WTC11 (cell line): ENCODE measurements at regions not wholly inside any gene's neighbourhood (a gene's known extent, or its start where the extent isn't known, plus 50 kb on each side); places are given as distances from the start of the nearest gene placed in this dataset.

Experiments used
- ATAC-seq: fragments of 200-7000 bp; cut with Tn5 transposase; 2 replicates; pipeline ENCODE4 v1.10.0; 2021; ENCODE audit warnings: mild to moderate bottlenecking, moderate library complexity
- CTCF ChIA-PET: fragments of 300-600 bp; sonication (Branson Sonifier 250); formaldehyde crosslinking; loops from one replicate; lab custom pipeline; 2021; ENCODE audit warnings: antibody characterized with exemption; lab: Charles Lee
- POLR2A ChIA-PET: fragments of 350-600 bp; sonication (Branson Sonifier 250); formaldehyde crosslinking; loops from one replicate; lab custom pipeline; 2021; ENCODE audit warnings: antibody characterized with exemption; lab: Charles Lee
- DNase-seq: peaks from one replicate; pipeline ENCODE4 v3.0.0; 2021; ENCODE audit warnings: low spot score
- H3K27ac Mint-ChIP-seq: 2 replicates; pipeline ENCODE4 v1.8.0; 2021; ENCODE audit warnings: mixed read lengths
- H3K27me3 Mint-ChIP-seq: 2 replicates; pipeline ENCODE4 v1.8.0; 2021; ENCODE audit warnings: low read depth, mild to moderate bottlenecking, moderate library complexity, mixed read lengths
- H3K36me3 Mint-ChIP-seq: 2 replicates; pipeline ENCODE4 v1.8.0; 2021; ENCODE audit warnings: mixed read lengths
- H3K4me1 Mint-ChIP-seq: 2 replicates; pipeline ENCODE4 v1.8.0; 2022; ENCODE audit warnings: mixed read lengths
- H3K4me3 Mint-ChIP-seq: 2 replicates; pipeline ENCODE4 v1.8.0; 2021; ENCODE audit warnings: mild to moderate bottlenecking, moderate library complexity, mixed read lengths
- H3K9me3 Mint-ChIP-seq: 2 replicates; pipeline ENCODE4 v1.8.0; 2021; ENCODE audit warnings: mixed read lengths
- AFF4 ChIP-seq: sonication (generic); formaldehyde crosslinking; IDR thresholded peaks from 2 replicates; pipeline ENCODE4 v1.8.1; 2023; ENCODE audit warnings: mild to moderate bottlenecking, missing genetic modification reagents, borderline replicate concordance
- ATF3 ChIP-seq: sonication (generic); formaldehyde crosslinking; conservative IDR thresholded peaks from 2 replicates; pipeline ENCODE4 v1.8.1; 2022; ENCODE audit warnings: mild to moderate bottlenecking, missing genetic modification reagents
- E2F1 ChIP-seq: sonication (generic); formaldehyde crosslinking; IDR thresholded peaks from 2 replicates; pipeline ENCODE4 v1.8.0; 2022; ENCODE audit warnings: mild to moderate bottlenecking, missing genetic modification reagents
- EMX1 ChIP-seq: fragments of 250-450 bp; sonication (Bioruptor Pico); IDR thresholded peaks from 2 replicates; pipeline ENCODE4 v1.8.0; 2021; ENCODE audit warnings: mild to moderate bottlenecking
- ESRRA ChIP-seq: sonication (generic); formaldehyde crosslinking; IDR thresholded peaks from 2 replicates; pipeline ENCODE4 v1.8.1; 2022; ENCODE audit warnings: mild to moderate bottlenecking, missing genetic modification reagents, borderline replicate concordance
- FOXJ3 ChIP-seq: sonication (generic); formaldehyde crosslinking; IDR thresholded peaks from 2 replicates; pipeline ENCODE4 v1.9.0; 2021; ENCODE audit warnings: missing genetic modification reagents, mild to moderate bottlenecking, borderline replicate concordance
- GTF2I ChIP-seq: fragments of 250-450 bp; sonication (Bioruptor Pico); conservative IDR thresholded peaks from 2 replicates; pipeline ENCODE4 v1.4.0; 2021; ENCODE audit warnings: mild to moderate bottlenecking
- NFATC4 ChIP-seq: fragments of 250-450 bp; sonication (Bioruptor Pico); IDR thresholded peaks from 2 replicates; pipeline ENCODE4 v1.9.0; 2021; ENCODE audit warnings: mild to moderate bottlenecking
- NFYB ChIP-seq: sonication (generic); formaldehyde crosslinking; conservative IDR thresholded peaks from 2 replicates; pipeline ENCODE4 v1.8.0; 2022; ENCODE audit warnings: low read depth, missing genetic modification reagents
- NR3C1 ChIP-seq: sonication (generic); formaldehyde crosslinking; conservative IDR thresholded peaks from 2 replicates; pipeline ENCODE4 v1.8.1; 2023; ENCODE audit warnings: low read depth, mild to moderate bottlenecking, missing genetic modification reagents
- PRDM15 ChIP-seq: sonication (generic); formaldehyde crosslinking; IDR thresholded peaks from 2 replicates; pipeline ENCODE4 v1.8.0; 2022; ENCODE audit warnings: missing genetic modification reagents
- PREB ChIP-seq: sonication (generic); formaldehyde crosslinking; IDR thresholded peaks from 2 replicates; pipeline ENCODE4 v1.8.1; 2022; ENCODE audit warnings: mild to moderate bottlenecking, missing genetic modification reagents, moderate library complexity, borderline replicate concordance
- USF1 ChIP-seq: sonication (generic); formaldehyde crosslinking; IDR thresholded peaks from 2 replicates; pipeline ENCODE4 v1.8.0; 2022; ENCODE audit warnings: mild to moderate bottlenecking, missing genetic modification reagents
- ZNF281 ChIP-seq: sonication (generic); formaldehyde crosslinking; IDR thresholded peaks from 2 replicates; pipeline ENCODE4 v1.8.0; 2023; ENCODE audit warnings: mild to moderate bottlenecking, missing genetic modification reagents
- ZNF396 ChIP-seq: fragments of 250-450 bp; sonication (Bioruptor Pico); IDR thresholded peaks from 2 replicates; pipeline ENCODE4 v1.8.0; 2021; ENCODE audit warnings: mild to moderate bottlenecking, moderate library complexity, borderline replicate concordance
- ZNF532 ChIP-seq: fragments of 250-450 bp; sonication (Bioruptor Pico); IDR thresholded peaks from 2 replicates; pipeline ENCODE4 v1.9.0; 2021; ENCODE audit warnings: mild to moderate bottlenecking, borderline replicate concordance

GRCh38 chr14:39726563-39726962 is 294.3 kb upstream of the FBXO33 start:
- Mint-ChIP-seq H3K9me3 (peaks cover 20% of the 10 kb centered on the region), H3K27ac (no peak overlapping the region), H3K27me3 (no peaks in the 10 kb centered on the region), H3K4me3 (no peak overlapping the region), H3K36me3 (peaks cover 2% of the 10 kb centered on the region; the same call in 1 of the 2 replicates), H3K4me1 (no peaks in the 10 kb centered on the region)
- ChIA-PET CTCF (interaction anchor here (1.2 kb wide), 1 partner anchor 44 kb away, joined by 3 read pairs; no protein-coding TSS in a partner anchor), POLR2A (no interaction called here)
- DNase-seq (no peak), ATAC-seq (no peak)
- TF ChIP-seq ESRRA, result no peak
- no peak for TF ChIP-seq E2F1
- TF ChIP-seq PREB, result no peak
- TF ChIP-seq NR3C1 (CRISPR knock-in tag), result no peak
- TF ChIP-seq NFATC4 (CRISPR knock-in tag), result no peak
- TF ChIP-seq GTF2I, result no peak
- TF ChIP-seq PRDM15 (CRISPR knock-in tag), result no peak
- no peak for TF ChIP-seq ZNF281 (CRISPR knock-in tag)
- no peak for TF ChIP-seq EMX1 (CRISPR knock-in tag)
- no peak for TF ChIP-seq ZNF532 (CRISPR knock-in tag)
- TF ChIP-seq FOXJ3, result no peak
- no peak for TF ChIP-seq AFF4 (CRISPR knock-in tag)
- TF ChIP-seq USF1 (CRISPR knock-in tag), result no peak
- TF ChIP-seq NFYB (CRISPR knock-in tag), result no peak
- no peak for TF ChIP-seq ZNF396 (CRISPR knock-in tag)
- TF ChIP-seq ATF3, result no peak
